WTC11 (cell line): ENCODE measurements at regions not wholly inside any gene's neighbourhood (a gene's known extent, or its start where the extent isn't known, plus 50 kb on each side); places are given as distances from the start of the nearest gene placed in this dataset.

ENCODE experiments used
- CREB1 ChIP-seq: sonication (generic); formaldehyde crosslinking; IDR thresholded peaks from 2 replicates; pipeline ENCODE4 v1.8.0; 2023; ENCODE audit warnings: mild to moderate bottlenecking, missing genetic modification reagents
- CTCF ChIP-seq: fragments of 200-600 bp; IDR thresholded peaks from 2 replicates; pipeline ENCODE4 v1.8.0; 2022; ENCODE audit warnings: antibody characterized with exemption
- ESRRA ChIP-seq: sonication (generic); formaldehyde crosslinking; IDR thresholded peaks from 2 replicates; pipeline ENCODE4 v1.8.1; 2022; ENCODE audit warnings: mild to moderate bottlenecking, missing genetic modification reagents, borderline replicate concordance
- GTF2I ChIP-seq: fragments of 250-450 bp; sonication (Bioruptor Pico); conservative IDR thresholded peaks from 2 replicates; pipeline ENCODE4 v1.4.0; 2021; ENCODE audit warnings: mild to moderate bottlenecking
- MAX ChIP-seq: sonication (generic); formaldehyde crosslinking; IDR thresholded peaks from 2 replicates; pipeline ENCODE4 v1.8.0; 2022; ENCODE audit warnings: mild to moderate bottlenecking, missing genetic modification reagents
- NFE2L1 ChIP-seq: sonication (generic); formaldehyde crosslinking; IDR thresholded peaks from 2 replicates; pipeline ENCODE4 v1.8.1; 2023; ENCODE audit warnings: missing genetic modification reagents
- NFYB ChIP-seq: sonication (generic); formaldehyde crosslinking; conservative IDR thresholded peaks from 2 replicates; pipeline ENCODE4 v1.8.0; 2022; ENCODE audit warnings: low read depth, missing genetic modification reagents
- NR1H2 ChIP-seq: sonication (generic); formaldehyde crosslinking; IDR thresholded peaks from 2 replicates; pipeline ENCODE4 v1.9.0; 2021; ENCODE audit warnings: mild to moderate bottlenecking, moderate library complexity, missing genetic modification reagents
- USF2 ChIP-seq: sonication (generic); formaldehyde crosslinking; IDR thresholded peaks from 2 replicates; pipeline ENCODE4 v1.8.1; 2023; ENCODE audit warnings: mild to moderate bottlenecking, missing genetic modification reagents, moderate library complexity
- ZNF138 ChIP-seq: sonication (generic); formaldehyde crosslinking; conservative IDR thresholded peaks from 2 replicates; pipeline ENCODE4 v1.8.1; 2022; ENCODE audit warnings: mild to moderate bottlenecking, moderate library complexity, missing genetic modification reagents

GRCh38 chr11:70895366-70895670, 357.1 kb downstream of the SHANK2 start:
- TF ChIP-seq CTCF (no peak), MAX (CRISPR knock-in tag) (no peak), ESRRA (no peak), NFE2L1 (CRISPR knock-in tag) (no peak), ZNF138 (CRISPR knock-in tag) (no peak), GTF2I (CRISPR knock-in tag) (no peak), NR1H2 (CRISPR knock-in tag) (no peak), NFYB (CRISPR knock-in tag) (no peak), USF2 (no peak), CREB1 (CRISPR knock-in tag) (no peak)
